ENCODE measurements at regions not wholly inside any gene's neighbourhood (a gene's known extent, or its start where the extent isn't known, plus 50 kb on each side); places are given as distances from the start of the nearest gene placed in this dataset.

GRCh38 chr14:25231004-25231403, 181.1 kb upstream of the STXBP6 start:
- whole genome bisulfite sequencing, 2 donors (ENCODE audit: low coverage in 1 of 2), result 43 to 61% methylated on average over 2 to 3 of the region's 4 CpGs
- ATAC-seq, result no peak
- no peaks in the 10 kb centered on the region for H3K36me3 ChIP-seq
- H3K27ac ChIP-seq, result no peak overlapping the region
- no peaks in the 10 kb centered on the region for H3K9me3 ChIP-seq
- TF ChIP-seq, protein P1, sequence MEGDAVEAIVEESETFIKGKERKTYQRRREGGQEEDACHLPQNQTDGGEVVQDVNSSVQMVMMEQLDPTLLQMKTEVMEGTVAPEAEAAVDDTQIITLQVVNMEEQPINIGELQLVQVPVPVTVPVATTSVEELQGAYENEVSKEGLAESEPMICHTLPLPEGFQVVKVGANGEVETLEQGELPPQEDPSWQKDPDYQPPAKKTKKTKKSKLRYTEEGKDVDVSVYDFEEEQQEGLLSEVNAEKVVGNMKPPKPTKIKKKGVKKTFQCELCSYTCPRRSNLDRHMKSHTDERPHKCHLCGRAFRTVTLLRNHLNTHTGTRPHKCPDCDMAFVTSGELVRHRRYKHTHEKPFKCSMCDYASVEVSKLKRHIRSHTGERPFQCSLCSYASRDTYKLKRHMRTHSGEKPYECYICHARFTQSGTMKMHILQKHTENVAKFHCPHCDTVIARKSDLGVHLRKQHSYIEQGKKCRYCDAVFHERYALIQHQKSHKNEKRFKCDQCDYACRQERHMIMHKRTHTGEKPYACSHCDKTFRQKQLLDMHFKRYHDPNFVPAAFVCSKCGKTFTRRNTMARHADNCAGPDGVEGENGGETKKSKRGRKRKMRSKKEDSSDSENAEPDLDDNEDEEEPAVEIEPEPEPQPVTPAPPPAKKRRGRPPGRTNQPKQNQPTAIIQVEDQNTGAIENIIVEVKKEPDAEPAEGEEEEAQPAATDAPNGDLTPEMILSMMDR (IDR thresholded peaks at IDR 0.05), result no peak
- TF ChIP-seq EP300 (IDR thresholded peaks at IDR 0.05), result no peak
- TF ChIP-seq POLR2A (IDR thresholded peaks at IDR 0.05), result no peak
- no peak for TF ChIP-seq POLR2AphosphoS5 (IDR thresholded peaks at IDR 0.05)
- no peak overlapping the region for H3K4me3 ChIP-seq
- no peaks in the 10 kb centered on the region for H3K27me3 ChIP-seq
- no peaks in the 10 kb centered on the region for H3K4me1 ChIP-seq

GRCh38 chr14:25226214-25226613, 176.3 kb upstream of the STXBP6 start:
- no peaks in the 10 kb centered on the region for H3K4me1 ChIP-seq
- H3K9me3 ChIP-seq, result no peaks in the 10 kb centered on the region
- no peaks in the 10 kb centered on the region for H3K36me3 ChIP-seq
- no peak overlapping the region for H3K4me3 ChIP-seq
- H3K27me3 ChIP-seq, result no peaks in the 10 kb centered on the region
- no peak for ATAC-seq
- TF ChIP-seq, protein P1 (IDR thresholded peaks at IDR 0.05), result no peak
- TF ChIP-seq EP300 (IDR thresholded peaks at IDR 0.05) (no peak), POLR2AphosphoS5 (IDR thresholded peaks at IDR 0.05) (no peak)
- 67 to 68% methylated on average over 3 of the region's 3 CpGs for WGBS, 2 donors (ENCODE audit: low coverage in 1 of 2)
- H3K27ac ChIP-seq, result no peak overlapping the region

DNA sequence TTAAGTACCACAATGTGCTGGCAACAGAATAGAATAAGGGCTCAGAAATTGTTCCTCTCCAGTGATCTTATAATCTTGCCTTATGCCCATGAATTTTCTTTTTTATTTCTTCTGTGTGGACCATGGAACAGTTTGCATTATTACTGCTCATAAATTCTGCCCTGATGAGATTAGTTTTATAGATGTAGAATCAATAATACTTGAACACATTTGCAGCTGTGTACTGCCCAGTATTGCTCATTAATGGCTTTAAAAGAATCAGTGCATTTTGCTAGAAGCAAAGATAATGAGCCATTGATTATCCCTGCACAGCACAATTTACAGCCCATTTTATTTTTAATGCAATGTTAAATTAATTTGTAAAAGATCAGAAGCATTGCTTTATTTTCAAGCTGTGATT, 172.3 kb upstream of the STXBP6 start:
- ATAC-seq, result no peak
- Histone ChIP-seq H3K4me3 (no peak overlapping the region), H3K27ac (no peak overlapping the region), H3K4me1 (no peaks in the 10 kb centered on the region), H3K36me3 (no peaks in the 10 kb centered on the region), H3K9me3 (no peaks in the 10 kb centered on the region), H3K27me3 (no peaks in the 10 kb centered on the region)
- TF ChIP-seq POLR2A (IDR thresholded peaks at IDR 0.05) (no peak), POLR2AphosphoS5 (IDR thresholded peaks at IDR 0.05) (no peak), EP300 (IDR thresholded peaks at IDR 0.05) (no peak)
- TF ChIP-seq, protein P1 (IDR thresholded peaks at IDR 0.05), result no peak

- no peak overlapping the region for H3K4me3 ChIP-seq
- ATAC-seq, result no peak
- no peak overlapping the region for H3K27ac ChIP-seq
- H3K4me1 ChIP-seq, result no peaks in the 10 kb centered on the region
- H3K36me3 ChIP-seq, result no peaks in the 10 kb centered on the region
- H3K9me3 ChIP-seq, result no peaks in the 10 kb centered on the region
- TF ChIP-seq, protein P1 (IDR thresholded peaks at IDR 0.05), result no peak
- TF ChIP-seq POLR2A (IDR thresholded peaks at IDR 0.05), result no peak
- TF ChIP-seq EP300 (IDR thresholded peaks at IDR 0.05), result no peak
- no peak for TF ChIP-seq POLR2AphosphoS5 (IDR thresholded peaks at IDR 0.05)
- no peaks in the 10 kb centered on the region for H3K27me3 ChIP-seq
Observed at GRCh38 chr14:25220514-25220913, 170.6 kb upstream of the STXBP6 start.

DNA sequence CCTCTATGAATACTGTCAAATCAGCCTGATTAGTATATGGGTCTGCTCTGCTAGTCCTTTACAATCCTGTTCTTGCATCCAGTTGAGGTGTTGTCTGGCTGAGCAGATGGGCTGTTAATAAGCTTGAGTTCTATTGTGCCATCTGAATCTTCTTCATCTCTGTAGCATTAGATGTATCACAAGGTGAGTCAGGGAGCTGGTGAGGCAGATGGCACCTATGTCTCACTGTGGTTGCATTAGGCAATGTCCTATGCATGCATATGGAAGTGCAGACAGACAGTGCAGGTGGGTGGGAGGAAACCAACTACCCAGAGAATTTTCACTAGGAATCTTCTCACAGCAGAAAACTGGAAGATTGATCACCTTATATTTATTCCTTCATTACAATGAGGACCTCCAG, 165.7 kb upstream of the STXBP6 start:
- TF ChIP-seq EP300 (IDR thresholded peaks at IDR 0.05) (no peak), POLR2A (IDR thresholded peaks at IDR 0.05) (no peak), POLR2AphosphoS5 (IDR thresholded peaks at IDR 0.05) (no peak)
- TF ChIP-seq, protein P1 (IDR thresholded peaks at IDR 0.05), result no peak
- no peak overlapping the region for H3K27ac ChIP-seq
- H3K36me3 ChIP-seq, result no peaks in the 10 kb centered on the region
- H3K9me3 ChIP-seq, result no peaks in the 10 kb centered on the region
- no peaks in the 10 kb centered on the region for H3K4me1 ChIP-seq
- H3K4me3 ChIP-seq, result no peak overlapping the region
- H3K27me3 ChIP-seq, result no peaks in the 10 kb centered on the region
- ATAC-seq, result no peak
